A549 (cell line): ENCODE measurements at regions not wholly inside any gene's neighbourhood (a gene's known extent, or its start where the extent isn't known, plus 50 kb on each side); places are given as distances from the start of the nearest gene placed in this dataset.

Experiments used
- CEBPB ChIP-seq, 2 experiments: fragments of >200 bp in 1 of 2; sonication (Bioruptor Twin) in 1 of 2; formaldehyde crosslinking in 1 of 2; IDR thresholded peaks; 2 replicates each; pipeline ENCODE4 v1.6.1; 2012 to 2016
- HEYL ChIP-seq: fragments of 250-450 bp; sonication (Bioruptor Pico); IDR thresholded peaks from 2 replicates; pipeline ENCODE4 v1.8.0; 2021; ENCODE audit warnings: mild to moderate bottlenecking, moderate library complexity
- JUN ChIP-seq, 2 experiments: fragments of >200 bp; sonication (Bioruptor Twin); formaldehyde crosslinking; IDR thresholded peaks; 2 replicates in 1 of 2; 3 replicates in 1 of 2; pipeline ENCODE4 v1.6.1; 2016 to 2017
- ZSCAN20 ChIP-seq: fragments of 250-450 bp; sonication (Bioruptor Pico); IDR thresholded peaks from 2 replicates; pipeline ENCODE4 v1.8.0; 2022; ENCODE audit warnings: mild to moderate bottlenecking, moderate library complexity
- TF ChIP-seq, protein P1 (sequence below): fragments of >200 bp; sonication (Bioruptor Twin); formaldehyde crosslinking; IDR thresholded peaks from 3 replicates; pipeline ENCODE4 v1.5.1; 2016

DNA sequence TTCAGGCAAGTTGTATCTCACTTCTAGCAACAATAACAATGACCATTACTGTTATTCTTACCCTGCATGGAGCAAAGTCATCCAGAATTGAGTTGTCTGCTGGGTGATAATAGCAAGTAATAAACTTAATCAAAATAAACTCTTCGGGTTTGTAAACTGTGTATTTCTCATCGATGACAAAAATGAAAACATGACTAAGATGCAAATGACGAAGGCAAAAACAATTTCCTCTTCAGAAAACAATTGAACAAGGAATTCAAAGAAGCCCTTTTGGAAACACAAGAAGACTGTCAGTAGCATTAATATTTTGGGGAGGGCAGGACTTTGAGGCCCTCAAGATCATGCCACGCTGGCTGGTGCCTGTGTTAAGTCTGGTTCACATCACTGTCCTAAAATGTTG, 232.0 kb downstream of the BTG1 start:
- TF ChIP-seq, protein P1, sequence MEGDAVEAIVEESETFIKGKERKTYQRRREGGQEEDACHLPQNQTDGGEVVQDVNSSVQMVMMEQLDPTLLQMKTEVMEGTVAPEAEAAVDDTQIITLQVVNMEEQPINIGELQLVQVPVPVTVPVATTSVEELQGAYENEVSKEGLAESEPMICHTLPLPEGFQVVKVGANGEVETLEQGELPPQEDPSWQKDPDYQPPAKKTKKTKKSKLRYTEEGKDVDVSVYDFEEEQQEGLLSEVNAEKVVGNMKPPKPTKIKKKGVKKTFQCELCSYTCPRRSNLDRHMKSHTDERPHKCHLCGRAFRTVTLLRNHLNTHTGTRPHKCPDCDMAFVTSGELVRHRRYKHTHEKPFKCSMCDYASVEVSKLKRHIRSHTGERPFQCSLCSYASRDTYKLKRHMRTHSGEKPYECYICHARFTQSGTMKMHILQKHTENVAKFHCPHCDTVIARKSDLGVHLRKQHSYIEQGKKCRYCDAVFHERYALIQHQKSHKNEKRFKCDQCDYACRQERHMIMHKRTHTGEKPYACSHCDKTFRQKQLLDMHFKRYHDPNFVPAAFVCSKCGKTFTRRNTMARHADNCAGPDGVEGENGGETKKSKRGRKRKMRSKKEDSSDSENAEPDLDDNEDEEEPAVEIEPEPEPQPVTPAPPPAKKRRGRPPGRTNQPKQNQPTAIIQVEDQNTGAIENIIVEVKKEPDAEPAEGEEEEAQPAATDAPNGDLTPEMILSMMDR: no peak
- TF ChIP-seq HEYL: no peak
- no peak for TF ChIP-seq CEBPB (IDR thresholded peaks at IDR 0.05)
- TF ChIP-seq ZSCAN20 (CRISPR knock-in tag): no peak
- TF ChIP-seq JUN (IDR thresholded peaks at IDR 0.05): no peak
